ENCODE measurements at regions not wholly inside any gene's neighbourhood (a gene's known extent, or its start where the extent isn't known, plus 50 kb on each side); places are given as distances from the start of the nearest gene placed in this dataset.

DNA sequence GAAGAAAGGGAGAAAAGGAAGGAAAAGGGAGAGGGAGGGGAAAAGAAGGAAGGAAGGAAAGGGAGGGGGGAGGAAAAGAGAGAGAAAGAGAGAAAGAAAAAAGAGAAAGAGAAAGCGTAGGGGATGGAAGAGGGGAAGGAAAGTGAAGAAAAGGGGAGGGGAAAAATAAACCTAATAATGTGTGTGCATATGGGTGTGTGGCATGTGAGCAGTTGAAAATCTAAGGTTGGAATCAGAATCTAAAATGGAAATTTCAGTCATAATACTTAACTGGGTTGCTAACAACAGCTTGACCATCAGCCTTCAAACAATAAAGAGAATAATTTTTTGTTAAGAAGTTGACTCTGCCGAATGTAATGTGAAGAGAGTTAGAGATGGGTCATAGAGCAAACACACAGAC is 407.9 kb upstream of the SLC14A2 start:
- Histone ChIP-seq H3K27ac (ENCODE audit: low read depth, low read length, poor library complexity, severe bottlenecking) (no peak overlapping the region), H3K4me3 (ENCODE audit: low read depth, low read length, poor library complexity, severe bottlenecking) (no peak overlapping the region), H3K4me1 (ENCODE audit: insufficient read depth, low read length, poor library complexity, severe bottlenecking) (no peaks in the 10 kb centered on the region), H3K36me3 (ENCODE audit: insufficient read depth, low read length, poor library complexity, severe bottlenecking) (no peaks in the 10 kb centered on the region), H3K27me3 (replicated peaks; ENCODE audit: insufficient read depth, low read depth, low read length, poor library complexity) (no peaks in the 10 kb centered on the region), H3K9me3 (ENCODE audit: low read depth, low read length, poor library complexity, severe bottlenecking) (no peaks in the 10 kb centered on the region)
- intact Hi-C loops (cut with micrococcal nuclease; ENCODE audit: unreplicated experiment) = no loop called here
- DNase-seq (ENCODE audit: low spot score) = no peak
- ChIA-PET CTCF (no interaction called here), POLR2A (ENCODE audit: low non-redundant PET) (no interaction called here)
- TF ChIP-seq, protein P1, sequence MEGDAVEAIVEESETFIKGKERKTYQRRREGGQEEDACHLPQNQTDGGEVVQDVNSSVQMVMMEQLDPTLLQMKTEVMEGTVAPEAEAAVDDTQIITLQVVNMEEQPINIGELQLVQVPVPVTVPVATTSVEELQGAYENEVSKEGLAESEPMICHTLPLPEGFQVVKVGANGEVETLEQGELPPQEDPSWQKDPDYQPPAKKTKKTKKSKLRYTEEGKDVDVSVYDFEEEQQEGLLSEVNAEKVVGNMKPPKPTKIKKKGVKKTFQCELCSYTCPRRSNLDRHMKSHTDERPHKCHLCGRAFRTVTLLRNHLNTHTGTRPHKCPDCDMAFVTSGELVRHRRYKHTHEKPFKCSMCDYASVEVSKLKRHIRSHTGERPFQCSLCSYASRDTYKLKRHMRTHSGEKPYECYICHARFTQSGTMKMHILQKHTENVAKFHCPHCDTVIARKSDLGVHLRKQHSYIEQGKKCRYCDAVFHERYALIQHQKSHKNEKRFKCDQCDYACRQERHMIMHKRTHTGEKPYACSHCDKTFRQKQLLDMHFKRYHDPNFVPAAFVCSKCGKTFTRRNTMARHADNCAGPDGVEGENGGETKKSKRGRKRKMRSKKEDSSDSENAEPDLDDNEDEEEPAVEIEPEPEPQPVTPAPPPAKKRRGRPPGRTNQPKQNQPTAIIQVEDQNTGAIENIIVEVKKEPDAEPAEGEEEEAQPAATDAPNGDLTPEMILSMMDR (conservative IDR thresholded peaks at IDR 0.05; ENCODE audit: low read depth, low read length) = no peak
- no peak for TF ChIP-seq EZH2 (IDR thresholded peaks at IDR 0.05; ENCODE audit: borderline replicate concordance, low read depth, low read length, poor library complexity, severe bottlenecking)
- BruUV-seq (replicated peaks) = no TSS peak

DNA sequence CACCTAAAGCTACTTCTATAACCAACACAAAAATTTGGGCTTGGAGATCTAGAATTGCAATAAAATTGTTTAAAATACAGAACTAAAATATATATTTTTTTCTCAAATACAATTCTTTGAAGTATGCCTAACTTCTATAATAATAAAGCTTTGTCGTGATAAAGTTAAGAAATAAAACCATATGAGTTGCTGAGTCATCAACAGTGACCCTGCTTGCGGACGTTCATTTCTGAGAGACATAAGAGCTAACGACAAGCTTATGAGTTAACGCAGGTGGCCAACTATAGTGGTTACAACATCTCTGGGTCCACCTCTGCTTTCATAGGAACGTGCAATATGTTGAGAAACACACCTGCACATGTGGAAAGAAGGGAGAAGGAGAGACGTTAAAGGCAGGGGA is 407.1 kb upstream of the SLC14A2 start:
- POLR2A ChIA-PET (ENCODE audit: low non-redundant PET) = no interaction called here
- DNase-seq (ENCODE audit: low spot score) = no peak

DNA sequence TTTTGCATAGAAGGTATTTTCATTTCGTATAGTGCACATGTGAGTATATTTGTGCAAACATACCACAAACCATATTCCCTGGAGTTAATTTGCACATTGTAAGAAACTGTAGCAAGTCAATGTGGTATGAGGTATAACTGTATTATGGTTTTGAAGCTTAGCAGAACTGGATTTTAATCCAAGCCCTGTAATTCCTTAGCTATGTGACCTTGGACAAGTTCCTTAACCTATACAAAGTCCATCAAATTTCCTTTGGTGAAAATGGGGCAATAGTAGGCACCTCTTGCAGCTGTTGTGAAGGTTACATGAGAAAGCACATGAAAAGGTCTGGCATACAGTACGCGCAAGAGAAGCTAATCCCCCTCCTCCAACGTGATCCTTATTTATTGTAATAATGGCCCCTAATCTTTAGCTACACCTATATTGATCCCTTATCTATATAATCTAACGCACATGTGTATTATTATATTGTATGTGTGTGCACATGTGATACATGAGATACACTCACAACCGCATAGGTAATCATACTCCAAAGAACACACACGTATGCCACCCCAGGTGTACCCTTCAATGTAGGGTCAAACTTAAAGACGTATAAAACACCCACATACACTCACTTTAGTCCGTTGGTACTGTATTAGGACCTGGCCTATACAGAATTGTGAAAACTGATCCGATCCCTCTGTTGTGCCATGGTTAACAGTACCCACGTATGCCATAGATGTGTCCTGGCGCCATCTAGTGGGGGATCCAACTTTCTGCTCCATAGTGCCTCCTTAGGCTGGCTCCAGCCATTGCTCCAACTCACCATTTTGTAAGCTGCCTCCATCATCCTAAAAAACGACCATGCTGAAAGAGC is 402.9 kb upstream of the SLC14A2 start:
- Histone ChIP-seq H3K4me3 (ENCODE audit: low read depth, low read length, poor library complexity, severe bottlenecking) (no peak overlapping the region), H3K27me3 (replicated peaks; ENCODE audit: insufficient read depth, low read depth, low read length, poor library complexity) (no peaks in the 10 kb centered on the region), H3K9me3 (ENCODE audit: low read depth, low read length, poor library complexity, severe bottlenecking) (no peaks in the 10 kb centered on the region), H3K36me3 (ENCODE audit: insufficient read depth, low read length, poor library complexity, severe bottlenecking) (no peaks in the 10 kb centered on the region), H3K4me1 (ENCODE audit: insufficient read depth, low read length, poor library complexity, severe bottlenecking) (no peaks in the 10 kb centered on the region), H3K27ac (ENCODE audit: low read depth, low read length, poor library complexity, severe bottlenecking) (no peak overlapping the region)
- POLR2A ChIA-PET (ENCODE audit: low non-redundant PET) = no interaction called here
- TF ChIP-seq, protein P1 (conservative IDR thresholded peaks at IDR 0.05; ENCODE audit: low read depth, low read length) = peak; percentile 99
- no peak for TF ChIP-seq EZH2 (IDR thresholded peaks at IDR 0.05; ENCODE audit: borderline replicate concordance, low read depth, low read length, poor library complexity, severe bottlenecking)
- intact Hi-C loops (cut with micrococcal nuclease; ENCODE audit: unreplicated experiment) = loop anchor here (2.0 to 10.0 kb wide), 5 partner anchors 308 to 1590 kb away; no protein-coding TSS in a partner anchor
- no TSS peak for BruUV-seq (replicated peaks)
- DNase-seq (ENCODE audit: low spot score) = peak; percentile 87
- CTCF ChIA-PET = interaction anchor here (0.6 to 1.5 kb wide), 5 partner anchors 8 to 534 kb away, joined by 3 to 5 read pairs (median 3); no protein-coding TSS in a partner anchor

More for the DNA sequence above, 407.1 kb upstream of the SLC14A2 start:
- TF ChIP-seq, protein P1 (conservative IDR thresholded peaks at IDR 0.05; ENCODE audit: low read depth, low read length) = no peak
- TF ChIP-seq EZH2 (IDR thresholded peaks at IDR 0.05; ENCODE audit: borderline replicate concordance, low read depth, low read length, poor library complexity, severe bottlenecking) = no peak
- no peaks in the 10 kb centered on the region for H3K36me3 ChIP-seq (ENCODE audit: insufficient read depth, low read length, poor library complexity, severe bottlenecking)
- no peak overlapping the region for H3K27ac ChIP-seq (ENCODE audit: low read depth, low read length, poor library complexity, severe bottlenecking)
- H3K9me3 ChIP-seq (ENCODE audit: low read depth, low read length, poor library complexity, severe bottlenecking) = no peaks in the 10 kb centered on the region
- H3K4me1 ChIP-seq (ENCODE audit: insufficient read depth, low read length, poor library complexity, severe bottlenecking) = no peaks in the 10 kb centered on the region
- no peaks in the 10 kb centered on the region for H3K27me3 ChIP-seq (replicated peaks; ENCODE audit: insufficient read depth, low read depth, low read length, poor library complexity)
- BruUV-seq (replicated peaks) = no TSS peak
- H3K4me3 ChIP-seq (ENCODE audit: low read depth, low read length, poor library complexity, severe bottlenecking) = no peak overlapping the region
- CTCF ChIA-PET = no interaction called here
- intact Hi-C loops (cut with micrococcal nuclease; ENCODE audit: unreplicated experiment) = no loop called here

All from A673 (cell line).